Endothelial cell of umbilical vein (primary cell): ENCODE measurements at regions not wholly inside any gene's neighbourhood (a gene's known extent, or its start where the extent isn't known, plus 50 kb on each side); places are given as distances from the start of the nearest gene placed in this dataset.

Experiments
- BruUV-seq: library from RNA; stranded (reverse); fragments of 400-500 nt; replicated peaks from 2 replicates; lab custom pipeline; 2021; lab: Mats Ljungman, UMichigan
- CTCF ChIA-PET: fragments of 300-600, 350-600 bp; sonication (Branson Sonifier 250); formaldehyde crosslinking; loops from one replicate; lab custom pipeline; 2021; ENCODE audit warnings: antibody characterized with exemption, inconsistent platforms; lab: Charles Lee
- POLR2A ChIA-PET: fragments of 300-600, 350-600 bp; sonication (Branson Sonifier 250); formaldehyde crosslinking; loops from one replicate; lab custom pipeline; 2021; ENCODE audit warnings: antibody characterized with exemption, inconsistent platforms; lab: Charles Lee
- DNase-seq: peaks from one replicate; pipeline ENCODE4 v3.0.0-alpha.2; 2011; ENCODE audit warnings: low read depth, low spot score
- FAIRE-seq: peaks from 2 replicates; lab custom pipeline; 2011; peaks lifted over from hg19 to GRCh38; lab: Jason Lieb, UNC
- H2AFZ ChIP-seq: 2 replicates; pipeline ENCODE4 v1.6.0; 2012; ENCODE audit warnings: low read depth, low read length, control low read depth, inconsistent platforms
- H3K27ac ChIP-seq: 2 replicates; pipeline ENCODE4 v1.5.1; 2011; ENCODE audit warnings: low read depth, mild to moderate bottlenecking, control low read depth, low read length, moderate library complexity; ENCODE audit not compliant: insufficient read depth
- H3K27me3 ChIP-seq, 2 experiments: 2 replicates each; pipeline versions ENCODE4 v1.6.0 to v1.6.1; 2011; ENCODE audit warnings: low read length in 2 of 2, mixed read lengths in 1 of 2; ENCODE audit not compliant: control insufficient read depth in 2 of 2, insufficient read depth in 2 of 2
- H3K36me3 ChIP-seq, 2 experiments: 2 replicates in 1 of 2; 3 replicates in 1 of 2; pipeline ENCODE4 v1.5.1; 2011; ENCODE audit warnings: low read length in 2 of 2, mild to moderate bottlenecking in 1 of 2, moderate library complexity in 1 of 2; ENCODE audit not compliant: control insufficient read depth in 2 of 2, insufficient read depth in 2 of 2; ENCODE audit errors: extremely low read depth in 1 of 2
- H3K4me1 ChIP-seq: 3 replicates; pipeline ENCODE4 v1.5.1; 2011; ENCODE audit warnings: mild to moderate bottlenecking, low read length; ENCODE audit not compliant: control insufficient read depth, insufficient read depth; ENCODE audit errors: extremely low read depth
- H3K4me2 ChIP-seq: 2 replicates; pipeline ENCODE4 v1.6.1; 2011; ENCODE audit warnings: low read length, control low read depth, mixed read lengths; ENCODE audit not compliant: insufficient read depth
- H3K4me3 ChIP-seq, 3 experiments: fragments of 200-600 bp in 1 of 3; sonication (generic), shearing (Covaris generic) in 1 of 3; replicated peaks in 1 of 3; 2 replicates each; pipeline ENCODE4 v1.5.1; 2011 to 2016; ENCODE audit warnings: control low read depth in 3 of 3, low read length in 3 of 3, mild to moderate bottlenecking in 2 of 3, inconsistent platforms in 1 of 3, low read depth in 1 of 3, moderate library complexity in 1 of 3; ENCODE audit not compliant: insufficient read depth in 1 of 3
- H3K79me2 ChIP-seq: 2 replicates; pipeline ENCODE4 v1.6.0; 2012; ENCODE audit warnings: low read length, inconsistent platforms; ENCODE audit not compliant: control insufficient read depth, insufficient read depth
- H3K9ac ChIP-seq: replicated peaks from 2 replicates; pipeline ENCODE3; 2011; ENCODE audit warnings: low read length, control low read depth; ENCODE audit not compliant: insufficient read depth; ENCODE audit errors: extremely low read depth
- H3K9me1 ChIP-seq: replicated peaks from 3 replicates; pipeline ENCODE4 v1.6.0; 2011; ENCODE audit warnings: mild to moderate bottlenecking, low read length; ENCODE audit not compliant: control insufficient read depth, insufficient read depth; ENCODE audit errors: extremely low read depth
- H3K9me3 ChIP-seq: replicated peaks from 2 replicates; pipeline ENCODE4 v1.5.1; 2012; ENCODE audit warnings: low read length, inconsistent platforms; ENCODE audit not compliant: control insufficient read depth, insufficient read depth
- H4K20me1 ChIP-seq: replicated peaks from 2 replicates; pipeline ENCODE3; 2011; ENCODE audit warnings: mild to moderate bottlenecking, low read length; ENCODE audit not compliant: control insufficient read depth, insufficient read depth; ENCODE audit errors: extremely low read depth
- CTCF ChIP-seq, 2 donors: IDR thresholded peaks; 1 replicate in 1 of 2; 2 replicates in 1 of 2; pipeline ENCODE4 v1.5.1; 2011; ENCODE audit warnings: low read length in 2 of 2, mild to moderate bottlenecking in 2 of 2, moderate library complexity in 2 of 2, control low read depth in 1 of 2, inconsistent platforms in 1 of 2, low read depth in 1 of 2; ENCODE audit not compliant: insufficient read depth in 1 of 2; ENCODE audit errors: extremely low read depth in 1 of 2
- EZH2 ChIP-seq: IDR thresholded peaks from 2 replicates; pipeline ENCODE4 v1.6.1; 2012; ENCODE audit warnings: borderline replicate concordance, low read depth, mild to moderate bottlenecking, moderate library complexity, low read length, inconsistent platforms; ENCODE audit not compliant: severe bottlenecking
- FOS ChIP-seq: IDR thresholded peaks from 2 replicates; pipeline ENCODE4 v1.6.1; 2011; ENCODE audit warnings: mild to moderate bottlenecking, low read length, moderate library complexity, borderline replicate concordance; ENCODE audit not compliant: insufficient read depth
- GATA2 ChIP-seq: IDR thresholded peaks from 2 replicates; pipeline ENCODE4 v1.7.0; 2011; ENCODE audit warnings: low read depth, mild to moderate bottlenecking, moderate library complexity, mixed read lengths, low read length; ENCODE audit not compliant: insufficient read length, insufficient read depth
- JUN ChIP-seq: IDR thresholded peaks from 2 replicates; pipeline ENCODE4 v1.6.1; 2011; ENCODE audit warnings: borderline replicate concordance, low read depth; ENCODE audit not compliant: insufficient read length, insufficient read depth
- MAX ChIP-seq: IDR thresholded peaks from 2 replicates; pipeline ENCODE4 v1.6.1; 2011; ENCODE audit not compliant: insufficient read depth, insufficient read length
- MYC ChIP-seq: IDR thresholded peaks from one replicate; pipeline ENCODE4 v1.6.1; 2011; ENCODE audit warnings: mild to moderate bottlenecking, low read depth, low read length
- POLR2A ChIP-seq: IDR thresholded peaks from 2 replicates; pipeline ENCODE4 v1.6.1; 2012; ENCODE audit warnings: low read depth, mild to moderate bottlenecking, control low read depth, low read length
- POLR2AphosphoS5 ChIP-seq: IDR thresholded peaks from 2 replicates; pipeline ENCODE4 v1.6.1; 2012; ENCODE audit warnings: low read depth, mild to moderate bottlenecking, control low read depth, low read length, moderate library complexity; ENCODE audit not compliant: insufficient read depth
- dilution Hi-C: fragments of 300-500 bp; cut with MboI; formaldehyde crosslinking; loops from one replicate; pipeline ENCODE4 v1.15.0; 2019; ENCODE audit warnings: low sequenced_read_pairs; ENCODE audit not compliant: extremely low pct_ligation_motif_present
- intact Hi-C: fragments of 100-400 bp; cut with micrococcal nuclease; formaldehyde crosslinking; loops from one replicate; pipeline ENCODE4 v1.10.0; 2022

GRCh38 chr2:82478641-82479040 lies 1980.4 kb downstream of the SUCLG1 start:
- H3K4me3 ChIP-seq = no peak overlapping the region
- no peaks in the 10 kb centered on the region for H3K79me2 ChIP-seq
- H2AFZ ChIP-seq = no peak overlapping the region
- H3K27me3 ChIP-seq = no peaks in the 10 kb centered on the region
- H3K27ac ChIP-seq = no peak overlapping the region
- TF ChIP-seq POLR2AphosphoS5 (no peak), MYC (no peak), CTCF (IDR thresholded peaks at IDR 0.05; ENCODE audit: extremely low read depth in 1 of 2, insufficient read depth in 1 of 2, low read depth in 1 of 2, low read length in 2 of 2) (no peak), FOS (no peak), MAX (no peak), GATA2 (no peak), POLR2A (no peak), EZH2 (no peak), JUN (no peak)
- no peaks in the 10 kb centered on the region for H4K20me1 ChIP-seq
- H3K9me3 ChIP-seq = no peaks in the 10 kb centered on the region
- no peaks in the 10 kb centered on the region for H3K9me1 ChIP-seq
- H3K4me1 ChIP-seq = no peaks in the 10 kb centered on the region
- FAIRE-seq = no peak
- no peak overlapping the region for H3K4me2 ChIP-seq
- DNase-seq = no peak
- intact Hi-C loops (no loop called here), dilution Hi-C loops (no loop called here)
- H3K9ac ChIP-seq = no peak overlapping the region
- BruUV-seq = no TSS peak
- H3K36me3 ChIP-seq = no peaks in the 10 kb centered on the region
- CTCF ChIA-PET = no interaction called here
- POLR2A ChIA-PET = no interaction called here
